Keratinocyte (primary cell): ENCODE measurements at regions not wholly inside any gene's neighbourhood (a gene's known extent, or its start where the extent isn't known, plus 50 kb on each side); places are given as distances from the start of the nearest gene placed in this dataset.

Source experiments
- DNase-seq: peaks from one replicate; pipeline ENCODE4 v3.0.0-alpha.2; 2011; ENCODE audit warnings: low read depth, missing footprints, low spot score
- FAIRE-seq: peaks from 2 replicates; lab custom pipeline; 2011; peaks lifted over from hg19 to GRCh38; lab: Jason Lieb, UNC
- H2AFZ ChIP-seq: 2 replicates; pipeline ENCODE4 v1.6.0; 2012; ENCODE audit warnings: low read length, control low read depth, inconsistent platforms; ENCODE audit not compliant: control insufficient read depth
- H3K27ac ChIP-seq: 2 replicates; pipeline ENCODE4 v1.5.1; 2011; ENCODE audit warnings: low read length; ENCODE audit not compliant: control insufficient read depth, insufficient read depth
- H3K27me3 ChIP-seq: 3 replicates; pipeline ENCODE4 v1.6.0; 2011; ENCODE audit warnings: low read length; ENCODE audit not compliant: control insufficient read depth, insufficient read depth; ENCODE audit errors: extremely low read depth
- H3K36me3 ChIP-seq, 2 experiments: 2 replicates in 1 of 2; 3 replicates in 1 of 2; pipeline ENCODE4 v1.5.1; 2011; ENCODE audit warnings: low read length in 2 of 2, mild to moderate bottlenecking in 1 of 2; ENCODE audit not compliant: control insufficient read depth in 2 of 2, insufficient read depth in 2 of 2; ENCODE audit errors: extremely low read depth in 1 of 2
- H3K4me1 ChIP-seq: 3 replicates; pipeline ENCODE4 v1.5.1; 2011; ENCODE audit warnings: low read length; ENCODE audit not compliant: control insufficient read depth, insufficient read depth; ENCODE audit errors: extremely low read depth
- H3K4me2 ChIP-seq: 3 replicates; pipeline ENCODE4 v1.6.0; 2011; ENCODE audit warnings: low read depth, low read length; ENCODE audit not compliant: control insufficient read depth, insufficient read depth; ENCODE audit errors: extremely low read depth
- H3K4me3 ChIP-seq, 3 experiments: fragments of 200-600 bp in 1 of 3; sonication (generic) in 1 of 3; 2 replicates in 2 of 3; 3 replicates in 1 of 3; pipeline ENCODE4 v1.5.1; 2011 to 2016; ENCODE audit warnings: low read length in 3 of 3, mild to moderate bottlenecking in 3 of 3, control low read depth in 2 of 3, inconsistent platforms in 1 of 3, low read depth in 1 of 3, mixed read lengths in 1 of 3, mixed run types in 1 of 3, moderate library complexity in 1 of 3; ENCODE audit not compliant: control insufficient read depth in 2 of 3, insufficient read depth in 2 of 3; ENCODE audit errors: extremely low read depth in 1 of 3
- H3K79me2 ChIP-seq: 2 replicates; pipeline ENCODE4 v1.6.0; 2012; ENCODE audit warnings: low read length; ENCODE audit not compliant: control insufficient read depth, insufficient read depth
- H3K9ac ChIP-seq: 3 replicates; pipeline ENCODE4 v1.6.0; 2011; ENCODE audit warnings: low read length; ENCODE audit not compliant: control insufficient read depth, insufficient read depth; ENCODE audit errors: extremely low read depth
- H3K9me1 ChIP-seq: 3 replicates; pipeline ENCODE4 v1.6.0; 2011; ENCODE audit warnings: low read length; ENCODE audit not compliant: control insufficient read depth, insufficient read depth; ENCODE audit errors: extremely low read depth
- H3K9me3 ChIP-seq: 2 replicates; pipeline ENCODE4 v1.5.1; 2012; ENCODE audit warnings: low read depth, low read length; ENCODE audit not compliant: control insufficient read depth
- H4K20me1 ChIP-seq: 3 replicates; pipeline ENCODE4 v1.6.0; 2011; ENCODE audit warnings: low read length; ENCODE audit not compliant: control insufficient read depth, insufficient read depth; ENCODE audit errors: extremely low read depth
- EZH2 ChIP-seq: IDR thresholded peaks from one replicate; pipeline ENCODE4 v1.6.1; 2012; ENCODE audit warnings: inconsistent platforms, mild to moderate bottlenecking, low read length, moderate library complexity
- dilution Hi-C: fragments of 300-500 bp; cut with MboI; formaldehyde crosslinking; loops from one replicate; pipeline ENCODE4 v1.7.0; 2020; ENCODE audit warnings: low sequenced_read_pairs; ENCODE audit not compliant: extremely low pct_ligation_motif_present
- TF ChIP-seq, protein P1 (sequence below), 3 experiments: IDR thresholded peaks in 1 of 3; conservative IDR thresholded peaks in 1 of 3; optimal IDR thresholded peaks in 1 of 3; 2 replicates in 2 of 3; 3 replicates in 1 of 3; pipeline versions ENCODE3 to v1.5.1; 2011; ENCODE audit warnings: low read length in 3 of 3, mild to moderate bottlenecking in 3 of 3, moderate library complexity in 2 of 3, control low read depth in 1 of 3, inconsistent platforms in 1 of 3; ENCODE audit not compliant: insufficient read depth in 2 of 3; ENCODE audit errors: extremely low read depth in 1 of 3

DNA sequence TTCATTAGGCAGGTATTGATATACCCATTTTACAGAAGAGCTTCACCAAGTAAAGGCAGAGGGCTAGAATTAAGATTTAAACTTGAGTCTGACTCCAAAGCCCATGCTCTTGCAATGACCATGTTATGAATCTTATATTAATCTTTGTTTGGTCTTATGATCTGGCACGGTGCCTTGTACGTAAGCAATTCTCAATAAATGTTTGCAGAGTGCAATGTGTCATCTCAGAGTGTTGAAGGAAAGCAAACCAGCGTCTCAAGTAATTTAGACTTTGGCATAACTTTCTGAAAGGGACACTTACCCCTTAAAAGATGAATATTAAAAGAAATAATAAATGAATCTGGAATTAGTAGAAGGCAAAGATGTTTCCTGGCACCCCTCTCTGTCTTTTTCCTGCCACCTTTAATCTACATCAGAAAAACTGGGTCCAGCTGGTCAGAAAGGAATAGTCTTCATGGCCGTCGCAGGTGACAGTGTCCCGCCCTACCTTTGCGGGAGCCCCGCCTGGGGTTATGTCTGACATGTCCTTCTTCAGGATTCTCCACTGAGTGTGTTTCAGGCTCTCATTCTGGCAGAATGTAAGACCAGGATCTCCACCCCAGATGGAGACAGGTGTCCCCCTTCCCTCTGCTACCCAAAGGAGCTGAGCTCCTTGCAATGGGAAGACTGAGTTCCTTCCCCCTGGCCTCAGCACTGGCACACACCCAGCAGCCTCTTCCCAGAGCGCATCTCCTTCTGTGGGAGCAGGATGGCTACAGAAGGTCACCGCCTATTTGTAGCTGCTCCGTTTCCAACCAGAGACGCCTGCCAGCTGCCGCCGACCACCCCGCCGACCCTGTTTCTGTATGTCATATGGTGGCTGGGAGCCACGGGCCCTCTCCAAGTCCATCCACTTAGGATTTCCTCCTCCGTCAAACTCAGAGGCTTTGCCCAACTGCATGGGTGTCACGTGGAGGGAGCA is 266.3 kb upstream of the ECI2 start:
- no peaks in the 10 kb centered on the region for H3K9me1 ChIP-seq
- FAIRE-seq (no peak), DNase-seq (no peak)
- no peak overlapping the region for H3K27ac ChIP-seq
- no peaks in the 10 kb centered on the region for H3K36me3 ChIP-seq
- H3K4me2 ChIP-seq = no peak overlapping the region
- H2AFZ ChIP-seq = no peak overlapping the region
- no peaks in the 10 kb centered on the region for H3K9me3 ChIP-seq
- peaks cover 11% of the 10 kb centered on the region for H3K4me1 ChIP-seq
- TF ChIP-seq EZH2 = no peak
- TF ChIP-seq, protein P1, sequence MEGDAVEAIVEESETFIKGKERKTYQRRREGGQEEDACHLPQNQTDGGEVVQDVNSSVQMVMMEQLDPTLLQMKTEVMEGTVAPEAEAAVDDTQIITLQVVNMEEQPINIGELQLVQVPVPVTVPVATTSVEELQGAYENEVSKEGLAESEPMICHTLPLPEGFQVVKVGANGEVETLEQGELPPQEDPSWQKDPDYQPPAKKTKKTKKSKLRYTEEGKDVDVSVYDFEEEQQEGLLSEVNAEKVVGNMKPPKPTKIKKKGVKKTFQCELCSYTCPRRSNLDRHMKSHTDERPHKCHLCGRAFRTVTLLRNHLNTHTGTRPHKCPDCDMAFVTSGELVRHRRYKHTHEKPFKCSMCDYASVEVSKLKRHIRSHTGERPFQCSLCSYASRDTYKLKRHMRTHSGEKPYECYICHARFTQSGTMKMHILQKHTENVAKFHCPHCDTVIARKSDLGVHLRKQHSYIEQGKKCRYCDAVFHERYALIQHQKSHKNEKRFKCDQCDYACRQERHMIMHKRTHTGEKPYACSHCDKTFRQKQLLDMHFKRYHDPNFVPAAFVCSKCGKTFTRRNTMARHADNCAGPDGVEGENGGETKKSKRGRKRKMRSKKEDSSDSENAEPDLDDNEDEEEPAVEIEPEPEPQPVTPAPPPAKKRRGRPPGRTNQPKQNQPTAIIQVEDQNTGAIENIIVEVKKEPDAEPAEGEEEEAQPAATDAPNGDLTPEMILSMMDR (optimal IDR thresholded peaks at IDR 0.05 in 1 of 3, IDR thresholded peaks at IDR 0.05 in 1 of 3, conservative IDR thresholded peaks at IDR 0.05 in 1 of 3; ENCODE audit: extremely low read depth in 1 of 3, insufficient read depth in 2 of 3, low read length in 3 of 3) = no peak
- no peak overlapping the region for H3K4me3 ChIP-seq
- H3K27me3 ChIP-seq = no peaks in the 10 kb centered on the region
- no peaks in the 10 kb centered on the region for H3K79me2 ChIP-seq
- H4K20me1 ChIP-seq = no peaks in the 10 kb centered on the region
- no peak overlapping the region for H3K9ac ChIP-seq
- dilution Hi-C loops = no loop called here

DNA sequence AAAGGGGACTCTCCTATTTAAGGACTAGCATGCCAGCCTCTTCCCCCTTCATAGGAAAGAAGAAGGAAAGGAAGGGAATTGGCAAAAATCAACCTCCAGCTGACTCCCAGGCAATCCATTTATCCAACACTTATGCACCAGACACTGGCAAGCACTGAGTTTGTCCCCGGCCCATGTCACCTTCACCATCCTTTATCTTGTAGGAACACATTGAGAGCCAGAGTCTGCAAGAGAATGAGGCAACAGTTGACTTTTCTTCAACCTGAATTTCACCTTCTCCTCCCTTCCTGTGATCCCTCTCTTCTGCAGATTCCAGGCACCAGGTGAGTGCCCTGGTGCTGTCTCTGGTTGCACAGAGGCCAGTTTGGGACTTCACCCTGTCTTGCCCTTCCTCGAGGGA is 264.3 kb upstream of the ECI2 start:
- Histone ChIP-seq H4K20me1 (no peaks in the 10 kb centered on the region), H3K9ac (no peak overlapping the region), H3K79me2 (no peaks in the 10 kb centered on the region), H3K9me1 (no peaks in the 10 kb centered on the region), H3K4me1 (peaks cover 11% of the 10 kb centered on the region), H3K27me3 (no peaks in the 10 kb centered on the region), H3K4me2 (no peak overlapping the region), H3K4me3 (no peak overlapping the region), H3K27ac (no peak overlapping the region), H2AFZ (no peak overlapping the region), H3K36me3 (no peaks in the 10 kb centered on the region), H3K9me3 (no peaks in the 10 kb centered on the region)
- FAIRE-seq = no peak
- DNase-seq = no peak
- dilution Hi-C loops = no loop called here
- TF ChIP-seq, protein P1 (optimal IDR thresholded peaks at IDR 0.05 in 1 of 3, IDR thresholded peaks at IDR 0.05 in 1 of 3, conservative IDR thresholded peaks at IDR 0.05 in 1 of 3; ENCODE audit: extremely low read depth in 1 of 3, insufficient read depth in 2 of 3, low read length in 3 of 3) = no peak
